NCI-H2081 treated with DMSO at 0.1 percent for 48 hours (cell line): ENCODE measurements at regions not wholly inside any gene's neighbourhood (a gene's known extent, or its start where the extent isn't known, plus 50 kb on each side); places are given as distances from the start of the nearest gene placed in this dataset.

Experiments used
- DNase-seq: peaks from one replicate; lab custom pipeline; 2025; lab: John Stamatoyannopoulos, UW

DNA sequence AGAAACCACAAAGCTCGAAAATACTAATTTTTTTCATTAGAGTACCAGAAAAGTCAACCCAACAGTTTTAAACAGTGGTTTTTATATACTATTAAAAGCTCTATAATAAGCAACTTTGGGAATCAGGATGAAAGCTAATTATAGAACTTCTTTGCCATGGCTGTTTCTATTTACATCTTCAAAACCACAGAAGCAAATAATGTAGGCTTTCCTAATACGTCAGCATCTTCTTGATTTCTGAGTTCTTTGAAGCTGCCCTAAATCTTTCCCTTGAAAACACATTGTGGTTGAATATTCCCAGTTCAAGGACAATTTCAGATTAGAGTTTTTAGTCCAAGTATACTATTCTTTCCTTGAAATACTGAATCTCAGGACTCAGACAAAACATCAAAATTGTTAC is 460.2 kb upstream of the FAT1 start:
- DNase-seq = no peak

DNA sequence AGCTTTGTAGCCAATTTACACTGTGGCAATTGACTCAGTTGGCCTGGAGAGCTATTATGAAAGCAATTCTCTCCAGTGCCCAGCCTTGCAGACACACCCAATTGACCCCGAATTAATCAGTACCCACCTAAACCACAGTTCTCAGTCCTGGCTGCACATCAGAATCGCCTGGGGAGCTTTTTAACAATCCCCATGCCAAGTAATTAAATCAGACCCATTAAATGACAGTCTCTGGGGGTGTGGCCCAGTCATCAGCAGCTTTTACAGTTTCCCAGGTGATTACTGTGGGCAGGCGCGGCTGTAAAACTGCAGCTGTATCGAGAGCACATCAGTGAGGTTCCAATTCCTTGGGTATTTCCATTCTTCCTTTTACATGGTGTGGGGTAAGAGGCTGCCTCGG is 460.9 kb upstream of the FAT1 start:
- peak; percentile 51 for DNase-seq

DNA sequence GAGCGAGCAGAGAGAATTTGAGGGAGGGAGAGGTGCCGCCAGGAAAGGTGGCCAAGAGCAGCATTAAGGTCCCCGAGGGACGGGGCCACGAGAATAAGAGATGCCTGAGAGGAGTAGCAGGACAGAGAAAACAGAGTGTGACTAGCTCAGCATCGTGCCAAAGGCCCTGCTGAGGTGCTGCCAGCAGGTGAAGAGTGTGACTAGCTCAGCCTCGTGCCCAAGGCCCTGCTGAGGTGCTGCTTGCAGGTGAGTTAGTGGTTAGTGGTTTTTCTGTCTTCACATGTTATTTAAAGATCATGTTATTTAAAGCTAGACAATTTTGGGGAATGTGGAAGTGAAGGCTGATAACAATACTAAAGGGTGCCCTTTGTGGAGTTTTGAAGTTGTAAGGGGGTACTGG is 464.5 kb upstream of the FAT1 start:
- DNase-seq = no peak

DNA sequence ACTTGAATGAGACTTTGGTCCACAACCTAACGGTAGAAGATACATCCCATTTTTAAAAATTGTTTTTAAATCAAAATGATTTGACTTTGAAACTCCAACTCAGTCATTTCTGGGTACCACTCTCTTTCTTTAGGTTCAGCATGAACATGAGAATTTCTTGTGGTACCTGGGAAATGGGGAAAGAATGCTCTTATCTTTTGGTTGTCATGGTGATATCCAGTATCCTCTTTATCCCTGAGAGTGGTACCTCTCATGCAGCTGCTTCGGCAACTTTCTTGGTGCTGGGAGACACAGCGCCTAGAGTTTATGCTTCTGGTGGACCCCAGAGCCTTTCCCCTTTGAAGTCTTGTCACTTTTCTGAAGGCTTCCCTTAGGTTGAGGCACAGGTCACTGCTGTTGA is 465.1 kb upstream of the FAT1 start:
- no peak for DNase-seq

DNA sequence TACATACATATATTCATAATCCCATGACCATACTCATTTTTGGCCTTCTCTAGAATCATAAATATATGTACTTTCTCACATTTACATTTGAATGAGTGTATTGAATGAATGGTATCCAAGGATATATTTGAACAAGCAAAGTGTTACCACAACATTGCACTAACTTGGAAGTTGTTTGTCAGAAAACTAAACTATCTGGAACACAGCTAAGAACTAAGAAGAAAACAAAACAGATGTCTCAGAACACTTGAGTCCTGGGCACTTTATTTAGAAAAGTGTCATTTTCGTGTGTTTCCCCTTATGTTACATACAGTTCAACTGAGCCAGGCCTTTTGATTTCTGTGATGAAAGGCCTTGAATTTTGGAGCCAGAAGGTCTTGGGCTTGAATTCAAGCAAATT is 466.7 kb upstream of the FAT1 start:
- no peak for DNase-seq

DNA sequence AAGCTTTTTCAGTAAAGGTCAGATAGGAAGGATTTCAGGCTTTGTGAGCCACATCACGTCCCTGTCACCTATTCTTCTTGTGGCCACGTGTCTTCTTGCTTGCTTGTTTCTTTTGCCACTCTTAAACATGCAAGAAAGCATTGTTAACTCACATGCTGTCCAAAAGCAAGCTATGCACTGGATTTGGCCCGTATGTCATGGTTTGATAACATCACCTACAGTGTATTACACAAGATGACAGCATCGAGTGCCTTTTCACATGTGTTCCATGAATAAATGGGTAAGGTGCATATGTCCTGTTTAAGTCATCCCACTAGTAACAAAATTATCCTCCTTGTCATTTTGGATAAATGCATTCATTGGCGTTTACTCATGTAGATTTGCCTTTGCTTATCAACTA is 468.0 kb upstream of the FAT1 start:
- no peak for DNase-seq

DNA sequence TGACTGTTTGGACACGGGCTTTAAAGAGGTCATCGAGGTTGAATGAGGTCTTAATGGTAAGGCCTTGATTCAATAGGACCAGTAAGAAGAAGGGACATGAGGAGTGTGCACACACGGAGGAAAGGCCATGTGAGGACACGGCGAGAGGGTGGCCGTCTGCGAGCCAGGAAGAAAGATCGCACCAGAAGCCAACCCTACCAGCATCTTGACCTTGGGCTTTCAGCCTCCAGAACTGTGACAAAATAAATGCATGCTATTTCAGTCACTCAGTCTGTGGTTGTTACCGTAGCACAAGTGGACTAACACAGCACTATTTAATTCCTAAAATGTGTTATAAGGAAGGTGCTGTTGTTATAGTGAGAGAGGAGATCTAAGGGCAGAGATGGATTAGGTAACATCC is 468.6 kb upstream of the FAT1 start:
- no peak for DNase-seq

DNA sequence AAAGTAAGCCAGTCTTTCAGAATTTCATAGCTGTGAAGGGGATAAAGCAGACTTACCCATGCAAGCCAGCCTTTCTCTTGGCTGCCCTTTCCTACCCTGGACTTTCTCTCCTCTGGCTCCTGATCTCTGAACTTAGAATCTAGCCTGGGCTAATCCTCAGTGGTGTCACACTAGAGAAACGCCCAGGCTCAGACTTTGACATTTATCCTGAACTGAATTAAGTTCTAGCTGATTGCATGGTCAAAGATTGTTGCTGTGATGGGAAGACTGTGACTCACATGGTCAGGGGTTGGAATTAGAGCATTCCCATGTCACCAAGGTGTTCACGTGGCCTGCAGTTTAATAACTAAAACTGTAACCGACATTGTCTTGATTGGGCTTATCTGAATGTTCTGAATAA is 469.5 kb upstream of the FAT1 start:
- no peak for DNase-seq

DNA sequence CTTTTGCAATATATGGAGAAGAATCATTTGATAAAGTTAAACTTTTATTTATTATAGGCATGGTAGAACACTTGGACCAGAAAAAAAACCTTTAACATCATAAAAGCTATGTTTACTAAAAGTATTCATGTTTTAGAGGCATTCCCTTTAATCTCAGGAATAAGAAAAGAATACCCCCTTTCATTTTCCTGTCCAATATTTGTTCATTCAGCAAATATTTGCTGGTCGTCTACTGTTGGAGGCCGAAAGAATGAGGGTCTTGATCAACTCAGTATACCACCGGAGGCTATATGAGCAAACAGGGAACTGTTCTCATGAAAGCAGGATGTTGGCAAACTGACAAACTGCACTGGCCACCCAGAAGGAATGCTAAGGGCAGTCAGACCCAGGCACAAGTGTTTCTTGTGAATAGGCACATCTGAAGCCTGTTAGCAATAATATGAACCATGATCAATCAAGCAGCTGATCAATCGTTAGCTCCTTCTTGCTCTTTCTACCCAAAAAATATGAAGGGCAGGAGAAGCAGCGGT is 480.8 kb upstream of the FAT1 start:
- no peak for DNase-seq

DNA sequence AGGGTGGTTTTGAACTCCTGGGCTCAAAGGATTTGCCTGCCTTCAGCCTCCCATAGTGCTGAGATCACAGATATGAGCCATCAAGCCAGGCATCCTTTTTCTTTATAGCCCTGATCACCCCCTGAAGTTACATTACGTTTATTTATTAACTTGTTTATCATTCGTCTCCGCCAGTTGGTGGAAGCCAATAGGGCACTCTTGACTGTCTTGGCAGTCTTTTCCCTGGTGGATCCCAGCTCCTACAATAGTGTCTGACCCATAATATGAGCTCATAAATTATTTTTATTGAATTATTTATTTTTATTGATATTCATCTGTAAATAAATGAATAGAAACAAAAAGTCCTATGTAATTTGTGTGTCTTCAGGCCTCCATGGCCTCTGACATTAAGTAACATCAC is 484.3 kb upstream of the FAT1 start:
- no peak for DNase-seq

DNA sequence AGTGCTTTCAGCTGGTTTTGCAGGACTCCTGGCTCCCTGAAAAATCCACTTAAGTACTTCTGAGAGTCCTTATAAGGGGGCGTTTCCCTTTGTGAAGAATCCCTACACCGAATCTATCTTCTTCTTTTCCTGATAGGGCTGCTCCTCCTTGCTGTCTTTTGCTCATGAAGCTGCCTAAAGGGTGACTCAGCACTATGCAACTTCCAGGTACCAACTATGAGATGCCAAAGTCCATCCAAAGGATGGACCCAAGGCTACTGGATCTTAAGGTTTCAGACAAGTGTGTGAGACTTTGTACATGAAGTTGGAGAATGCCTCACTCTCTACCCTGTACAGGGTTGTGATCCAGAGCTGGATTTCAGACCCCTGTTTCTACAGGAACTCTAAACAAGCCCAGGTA is 485.0 kb upstream of the FAT1 start:
- no peak for DNase-seq

DNA sequence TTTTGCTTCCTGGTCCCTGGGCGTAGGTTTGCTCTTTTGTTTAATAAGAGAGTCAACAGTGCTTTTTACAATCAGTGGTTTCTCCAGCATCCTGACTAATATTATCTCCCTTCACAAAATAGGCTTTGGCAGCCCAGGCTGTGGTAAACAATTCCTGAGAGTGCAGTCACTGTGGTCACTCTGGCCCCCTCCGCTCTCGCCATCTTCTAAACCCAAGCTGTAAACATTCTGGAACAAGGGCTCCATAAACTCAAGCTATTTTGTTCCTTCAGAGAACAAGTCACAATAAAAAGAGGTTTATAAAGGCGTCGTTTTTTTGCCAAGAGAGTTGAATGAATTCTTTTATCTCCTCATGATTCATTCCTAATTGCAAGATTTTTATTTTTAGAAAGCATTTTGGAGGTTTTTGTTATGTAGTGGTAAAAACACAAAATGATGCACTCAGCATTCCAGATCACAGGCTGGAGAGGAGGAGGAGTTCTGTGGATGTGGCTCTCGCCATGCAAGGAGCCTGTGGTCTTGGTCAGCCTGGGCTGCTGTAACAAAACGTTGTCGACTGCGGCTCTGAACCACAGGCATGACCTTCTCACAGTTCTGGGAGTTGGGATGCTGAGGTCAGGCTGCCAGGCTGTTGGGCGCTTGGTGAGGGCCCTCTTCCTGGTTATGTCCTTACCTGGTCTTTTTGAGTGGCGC is 486.4 kb upstream of the FAT1 start:
- no peak for DNase-seq

DNA sequence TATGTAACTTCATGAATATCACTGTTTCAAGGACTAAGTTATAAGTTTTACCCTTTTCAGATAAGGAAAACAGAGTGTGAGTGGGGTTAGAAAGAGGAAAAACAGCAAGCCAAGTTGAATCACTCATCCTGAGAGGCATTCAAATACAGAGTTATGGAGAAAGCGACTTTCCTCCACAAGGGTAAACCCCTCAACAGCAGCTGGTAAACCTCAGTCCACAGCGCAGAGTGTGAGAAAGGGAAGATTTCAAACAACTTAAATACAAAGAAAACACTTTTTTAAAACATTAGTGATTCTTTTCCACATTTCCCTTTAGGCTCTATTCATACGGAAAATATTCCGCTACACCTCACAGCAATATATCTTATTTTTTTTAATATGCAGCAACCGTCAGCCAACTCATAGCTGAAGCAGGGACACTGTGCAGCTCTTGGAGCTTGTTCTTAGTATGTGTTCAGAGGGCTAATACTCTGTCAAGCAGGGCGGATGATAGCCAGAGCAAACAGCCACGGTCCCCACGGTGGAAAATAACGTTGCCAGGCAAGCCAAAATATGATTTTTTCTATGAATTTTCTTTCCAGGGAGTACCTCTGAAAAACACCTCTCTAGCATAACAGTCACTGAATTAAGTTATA is 488.9 kb upstream of the FAT1 start:
- no peak for DNase-seq

DNA sequence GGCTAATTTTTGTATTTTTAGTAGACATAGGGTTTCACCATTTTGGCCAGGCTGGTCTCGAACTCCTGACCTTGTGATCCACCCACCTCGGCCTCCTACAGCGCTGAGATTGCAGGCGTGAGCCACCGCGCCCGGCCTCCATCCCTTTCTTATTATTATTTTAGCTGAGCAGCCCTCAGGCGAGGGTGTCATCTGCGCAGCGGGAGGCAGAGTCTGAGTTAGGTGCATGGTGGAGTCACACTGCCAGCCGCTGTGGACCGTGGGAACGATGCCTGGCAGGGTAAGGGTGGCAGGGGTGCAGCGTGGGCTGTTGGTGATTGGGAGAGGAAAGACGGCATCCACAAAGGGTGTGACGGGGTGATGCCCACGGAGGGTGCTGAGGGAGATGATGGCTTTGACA is 491.8 kb upstream of the FAT1 start:
- DNase-seq = no peak

DNA sequence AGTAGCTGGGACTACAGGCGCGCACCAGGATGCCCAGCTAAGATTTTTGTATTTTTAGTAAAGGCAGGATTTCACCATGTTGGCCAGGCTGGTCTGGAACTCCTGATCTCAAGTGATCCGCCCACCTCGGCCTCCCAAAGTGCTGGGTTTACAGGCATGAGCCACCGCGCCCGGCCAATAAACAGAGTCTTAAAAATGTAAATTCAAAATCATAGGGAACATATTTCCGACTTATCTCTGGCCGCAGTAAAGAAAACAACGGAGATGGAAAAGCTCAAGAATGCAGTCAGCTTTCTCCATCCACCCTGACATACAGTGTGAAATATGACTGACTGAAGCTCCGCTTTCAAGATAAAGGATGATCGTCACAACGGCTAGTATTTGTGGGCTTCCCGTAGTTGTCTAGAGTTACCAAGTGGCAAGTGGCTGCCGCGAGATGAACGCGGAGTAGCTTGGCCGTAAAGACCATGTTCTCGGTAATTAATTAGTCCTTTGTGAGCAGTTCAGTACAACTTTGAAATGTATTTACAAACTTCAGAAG is 495.1 kb upstream of the FAT1 start:
- no peak for DNase-seq

DNA sequence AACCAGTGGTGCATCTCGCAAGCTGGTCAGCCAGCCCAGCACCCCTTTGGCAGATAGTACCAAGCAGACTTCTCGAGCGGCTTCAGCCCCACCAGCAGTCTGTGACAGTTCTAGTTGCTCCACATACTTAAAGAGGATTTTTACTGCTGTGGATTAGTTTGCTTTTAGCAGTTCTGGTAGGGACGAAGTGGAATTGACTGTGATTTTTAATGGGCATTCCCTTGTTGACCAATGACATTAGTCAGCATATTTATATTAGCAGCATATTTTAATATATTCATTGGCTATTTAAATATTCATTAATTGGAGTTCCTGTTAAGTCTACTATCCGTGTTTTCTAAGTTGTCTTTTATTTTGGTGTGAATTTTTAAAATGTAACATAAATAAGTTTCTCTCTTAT is 500.9 kb upstream of the FAT1 start:
- no peak for DNase-seq

DNA sequence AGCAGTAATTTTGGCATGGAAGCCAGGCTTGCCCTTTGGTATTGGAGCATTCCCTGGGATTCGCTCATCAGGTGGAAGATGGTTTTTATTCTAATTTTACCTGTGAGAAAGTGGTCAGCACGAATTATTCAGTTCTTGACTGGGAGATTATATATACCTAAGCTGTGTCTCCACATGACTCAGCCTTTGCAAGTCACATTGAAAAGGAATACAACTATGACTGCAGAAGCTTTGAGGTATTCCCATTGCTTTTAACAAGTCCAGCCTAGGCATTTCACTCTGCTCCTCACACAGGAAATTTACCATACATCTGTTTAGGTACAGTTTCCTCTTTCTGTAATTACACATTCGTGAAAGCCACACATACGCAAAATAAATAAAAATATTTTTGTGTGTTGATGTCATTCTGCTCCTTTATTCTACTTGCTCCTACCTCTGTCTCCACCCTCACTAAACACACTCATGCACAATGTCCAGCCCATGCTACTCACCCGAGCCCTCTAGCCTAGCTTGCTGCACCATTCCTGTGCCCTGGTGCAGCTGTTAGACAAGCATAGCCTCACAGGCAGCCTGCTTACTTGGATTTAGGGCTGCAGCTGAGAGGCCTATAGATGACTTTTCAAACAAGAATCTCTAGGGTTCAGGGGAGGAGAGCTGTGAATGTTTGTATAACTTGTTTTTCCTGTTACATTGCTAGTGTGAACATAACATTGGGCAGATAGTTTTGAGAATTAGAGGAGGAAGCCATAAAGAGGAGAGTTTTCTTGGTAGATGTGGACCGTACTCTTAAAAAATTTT is 504.4 kb upstream of the FAT1 start:
- DNase-seq = no peak

DNA sequence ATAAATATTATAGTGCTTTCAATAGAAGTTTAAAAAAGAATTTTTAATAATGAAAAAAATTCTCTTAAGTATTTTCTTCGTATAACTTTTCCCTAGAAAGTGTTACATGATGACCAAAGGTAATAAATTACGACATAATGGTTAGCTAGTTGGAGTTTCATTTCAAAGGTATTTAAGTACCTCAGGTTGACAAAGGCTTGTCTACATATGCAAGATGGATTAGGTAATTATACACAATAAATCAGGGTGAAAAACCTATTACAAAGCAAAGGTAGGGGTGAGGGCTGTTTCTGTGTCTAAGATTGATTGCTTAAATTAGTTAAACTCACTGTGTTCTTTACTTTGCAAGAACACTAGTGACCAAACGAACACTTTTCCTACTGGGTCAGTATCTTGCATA is 508.5 kb upstream of the FAT1 start:
- no peak for DNase-seq

DNA sequence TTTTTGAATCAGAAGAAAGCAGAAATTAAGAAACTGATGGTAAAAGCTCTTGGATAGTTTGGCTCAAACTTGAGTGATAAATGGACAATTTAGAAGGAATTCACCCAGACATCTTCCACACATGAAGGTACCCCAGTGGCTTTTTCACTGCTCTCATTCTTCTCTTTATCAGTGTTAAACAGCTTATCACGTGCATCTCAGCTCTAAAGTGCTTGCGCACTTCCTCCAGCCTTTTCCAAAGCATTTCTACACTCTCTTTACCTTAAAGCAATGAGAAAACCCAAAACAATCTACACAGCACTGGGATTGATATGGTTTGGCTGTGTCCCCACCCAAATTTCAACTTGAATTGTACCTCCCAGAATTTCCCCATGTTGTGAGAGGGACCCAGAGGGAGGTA is 509.1 kb upstream of the FAT1 start:
- DNase-seq = no peak

DNA sequence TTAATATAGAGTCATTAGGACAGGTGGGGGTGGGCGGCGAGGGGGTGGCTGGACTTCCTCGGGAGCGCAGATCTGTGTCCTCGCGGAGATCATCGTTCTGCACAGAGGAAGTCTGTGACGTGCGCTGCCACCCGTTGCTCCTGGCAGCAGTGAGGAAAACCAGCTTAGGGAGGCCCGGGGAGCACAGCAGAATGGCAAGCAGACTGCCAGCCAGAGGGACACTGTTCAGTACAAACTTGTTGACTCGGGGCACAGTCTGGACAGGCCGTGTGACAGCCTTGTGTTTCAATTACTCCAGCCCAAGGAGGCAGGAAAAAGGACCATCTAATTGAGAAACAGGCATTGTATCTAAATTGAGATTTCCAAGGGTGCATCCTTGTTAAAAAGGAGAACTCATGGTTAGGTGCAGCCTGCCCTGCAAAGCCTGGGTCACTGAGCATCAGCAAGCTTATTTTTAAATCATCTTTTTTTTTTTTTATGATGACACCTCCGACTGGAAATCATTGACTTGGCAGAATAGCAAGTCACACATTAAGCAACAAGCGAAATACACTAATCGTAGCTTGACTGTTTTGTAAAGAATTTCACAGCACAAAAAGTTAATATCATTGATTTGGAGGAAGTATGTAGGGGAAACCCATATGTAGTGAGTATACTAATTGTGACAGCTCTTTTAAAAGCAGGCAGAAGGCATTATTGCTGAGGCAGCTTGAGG is 512.0 kb upstream of the FAT1 start:
- DNase-seq = no peak

DNA sequence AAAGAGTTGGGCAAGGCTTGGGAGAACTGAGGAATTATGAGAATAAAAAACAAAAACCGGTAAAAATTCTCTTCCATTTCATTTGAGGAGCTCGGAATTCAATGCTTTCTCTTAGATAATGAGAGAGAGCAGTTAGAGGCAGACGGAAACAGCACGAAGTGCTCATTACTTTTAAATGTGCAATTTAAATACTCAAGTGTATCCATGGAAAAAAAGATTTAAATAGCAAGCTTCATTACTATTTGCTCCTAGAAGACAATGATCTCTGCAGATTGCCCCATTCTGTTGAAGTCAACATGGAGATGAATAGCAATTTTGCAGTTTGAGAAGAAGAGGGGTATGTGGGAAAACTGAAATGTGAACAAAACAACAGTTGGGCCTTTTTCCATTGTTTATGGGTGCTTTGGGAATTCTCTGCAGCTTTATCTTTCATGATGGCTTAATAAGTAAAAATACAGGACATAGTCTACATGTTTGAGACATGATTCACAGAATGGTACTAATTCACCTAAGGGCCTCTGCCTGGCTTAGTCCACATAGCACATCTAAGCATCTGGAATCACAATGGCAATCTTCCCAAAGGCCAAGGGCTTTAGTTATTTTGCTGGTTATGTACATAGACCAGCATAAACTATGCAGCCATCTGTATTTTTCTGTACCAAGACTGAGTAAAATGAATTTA is 512.7 kb upstream of the FAT1 start:
- DNase-seq = no peak

DNA sequence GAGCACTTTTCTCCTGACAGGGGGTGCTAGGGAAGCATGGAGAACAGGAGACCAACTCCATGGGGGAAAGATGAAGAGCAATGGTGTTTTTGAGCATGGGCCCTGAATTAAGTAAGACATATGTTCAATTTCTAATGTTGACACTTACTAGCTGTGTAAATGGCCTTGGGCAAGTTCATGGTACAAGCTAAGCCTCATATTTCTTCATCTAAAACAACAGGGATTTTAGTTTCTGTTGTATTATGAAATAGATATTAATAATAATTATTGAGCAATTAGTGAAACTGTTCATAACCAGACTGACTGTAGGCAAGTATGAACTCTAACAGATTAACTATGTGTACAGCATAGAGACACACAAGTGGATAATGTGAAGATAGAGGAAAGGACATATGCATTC is 515.0 kb upstream of the FAT1 start:
- no peak for DNase-seq
